Liver (tissue), 3 donors: ENCODE measurements at regions not wholly inside any gene's neighbourhood (a gene's known extent, or its start where the extent isn't known, plus 50 kb on each side); places are given as distances from the start of the nearest gene placed in this dataset.

Source experiments
- EGR1 ChIP-seq, 2 donors: IDR thresholded peaks; 2 replicates each; pipeline ENCODE4 v1.6.1; 2016 to 2018; ENCODE audit warnings: antibody characterized with exemption in 2 of 2, low read depth in 2 of 2
- RAD21 ChIP-seq, 2 donors: IDR thresholded peaks; 2 replicates each; pipeline ENCODE4 v1.6.1; 2016; ENCODE audit warnings: antibody characterized with exemption in 2 of 2, mild to moderate bottlenecking in 2 of 2
- SP1 ChIP-seq: IDR thresholded peaks from 2 replicates; pipeline ENCODE4 v1.6.1; 2018; ENCODE audit warnings: antibody characterized with exemption, mild to moderate bottlenecking
- TAF1 ChIP-seq: conservative IDR thresholded peaks from 2 replicates; pipeline ENCODE4 v1.6.1; 2016; ENCODE audit warnings: antibody characterized with exemption, mild to moderate bottlenecking
- YY1 ChIP-seq: IDR thresholded peaks from 2 replicates; pipeline ENCODE4 v1.6.1; 2016; ENCODE audit warnings: antibody characterized with exemption, mild to moderate bottlenecking
- TF ChIP-seq, protein P1 (sequence below): IDR thresholded peaks from 2 replicates; pipeline ENCODE4 v1.6.1; 2016; ENCODE audit warnings: antibody characterized with exemption, mild to moderate bottlenecking
- TF ChIP-seq, protein P2 (sequence below): fragments of 150-350 bp; IDR thresholded peaks from 2 replicates; pipeline ENCODE4 v1.5.1; 2017; ENCODE audit warnings: improper control_type of control experiment, low read depth, low read length; ENCODE audit not compliant: missing input control
- TF ChIP-seq, protein P3 (sequence below): IDR thresholded peaks from 2 replicates; pipeline ENCODE4 v1.6.1; 2016; ENCODE audit warnings: antibody characterized with exemption
- TF ChIP-seq, protein P4 (sequence below): IDR thresholded peaks from 2 replicates; pipeline ENCODE4 v1.6.1; 2016; ENCODE audit warnings: antibody characterized with exemption
- donor health status: healthy.
- donor health status: healthy.

DNA sequence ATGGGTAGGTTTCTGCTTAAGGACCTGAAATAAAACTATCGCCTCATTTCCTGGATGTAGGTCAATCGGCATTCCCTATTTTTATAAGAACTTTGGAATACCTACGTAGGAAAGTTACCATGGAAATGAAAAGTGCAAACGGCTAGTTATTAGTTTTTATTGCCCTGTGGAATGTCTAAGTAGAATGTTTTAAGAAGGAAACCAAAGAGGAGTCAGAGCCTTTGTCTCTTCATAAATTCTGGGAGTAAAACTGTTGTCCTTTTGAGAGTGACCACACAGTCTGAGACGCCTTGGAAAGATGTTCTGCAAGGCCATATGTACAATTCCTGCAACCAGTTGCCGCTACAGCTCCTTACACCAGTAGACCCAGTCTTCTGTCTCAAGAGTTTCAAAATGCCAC, 176.0 kb upstream of the SEL1L start:
- TF ChIP-seq, protein P1, sequence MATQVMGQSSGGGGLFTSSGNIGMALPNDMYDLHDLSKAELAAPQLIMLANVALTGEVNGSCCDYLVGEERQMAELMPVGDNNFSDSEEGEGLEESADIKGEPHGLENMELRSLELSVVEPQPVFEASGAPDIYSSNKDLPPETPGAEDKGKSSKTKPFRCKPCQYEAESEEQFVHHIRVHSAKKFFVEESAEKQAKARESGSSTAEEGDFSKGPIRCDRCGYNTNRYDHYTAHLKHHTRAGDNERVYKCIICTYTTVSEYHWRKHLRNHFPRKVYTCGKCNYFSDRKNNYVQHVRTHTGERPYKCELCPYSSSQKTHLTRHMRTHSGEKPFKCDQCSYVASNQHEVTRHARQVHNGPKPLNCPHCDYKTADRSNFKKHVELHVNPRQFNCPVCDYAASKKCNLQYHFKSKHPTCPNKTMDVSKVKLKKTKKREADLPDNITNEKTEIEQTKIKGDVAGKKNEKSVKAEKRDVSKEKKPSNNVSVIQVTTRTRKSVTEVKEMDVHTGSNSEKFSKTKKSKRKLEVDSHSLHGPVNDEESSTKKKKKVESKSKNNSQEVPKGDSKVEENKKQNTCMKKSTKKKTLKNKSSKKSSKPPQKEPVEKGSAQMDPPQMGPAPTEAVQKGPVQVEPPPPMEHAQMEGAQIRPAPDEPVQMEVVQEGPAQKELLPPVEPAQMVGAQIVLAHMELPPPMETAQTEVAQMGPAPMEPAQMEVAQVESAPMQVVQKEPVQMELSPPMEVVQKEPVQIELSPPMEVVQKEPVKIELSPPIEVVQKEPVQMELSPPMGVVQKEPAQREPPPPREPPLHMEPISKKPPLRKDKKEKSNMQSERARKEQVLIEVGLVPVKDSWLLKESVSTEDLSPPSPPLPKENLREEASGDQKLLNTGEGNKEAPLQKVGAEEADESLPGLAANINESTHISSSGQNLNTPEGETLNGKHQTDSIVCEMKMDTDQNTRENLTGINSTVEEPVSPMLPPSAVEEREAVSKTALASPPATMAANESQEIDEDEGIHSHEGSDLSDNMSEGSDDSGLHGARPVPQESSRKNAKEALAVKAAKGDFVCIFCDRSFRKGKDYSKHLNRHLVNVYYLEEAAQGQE, result no peak
- no peak for TF ChIP-seq EGR1 (IDR thresholded peaks at IDR 0.05; ENCODE audit: low read depth in 2 of 2)
- TF ChIP-seq YY1, result no peak
- TF ChIP-seq, protein P2, sequence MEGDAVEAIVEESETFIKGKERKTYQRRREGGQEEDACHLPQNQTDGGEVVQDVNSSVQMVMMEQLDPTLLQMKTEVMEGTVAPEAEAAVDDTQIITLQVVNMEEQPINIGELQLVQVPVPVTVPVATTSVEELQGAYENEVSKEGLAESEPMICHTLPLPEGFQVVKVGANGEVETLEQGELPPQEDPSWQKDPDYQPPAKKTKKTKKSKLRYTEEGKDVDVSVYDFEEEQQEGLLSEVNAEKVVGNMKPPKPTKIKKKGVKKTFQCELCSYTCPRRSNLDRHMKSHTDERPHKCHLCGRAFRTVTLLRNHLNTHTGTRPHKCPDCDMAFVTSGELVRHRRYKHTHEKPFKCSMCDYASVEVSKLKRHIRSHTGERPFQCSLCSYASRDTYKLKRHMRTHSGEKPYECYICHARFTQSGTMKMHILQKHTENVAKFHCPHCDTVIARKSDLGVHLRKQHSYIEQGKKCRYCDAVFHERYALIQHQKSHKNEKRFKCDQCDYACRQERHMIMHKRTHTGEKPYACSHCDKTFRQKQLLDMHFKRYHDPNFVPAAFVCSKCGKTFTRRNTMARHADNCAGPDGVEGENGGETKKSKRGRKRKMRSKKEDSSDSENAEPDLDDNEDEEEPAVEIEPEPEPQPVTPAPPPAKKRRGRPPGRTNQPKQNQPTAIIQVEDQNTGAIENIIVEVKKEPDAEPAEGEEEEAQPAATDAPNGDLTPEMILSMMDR, result no peak
- TF ChIP-seq TAF1, result no peak
- TF ChIP-seq RAD21 (IDR thresholded peaks at IDR 0.05), result no peak
- TF ChIP-seq, protein P3, sequence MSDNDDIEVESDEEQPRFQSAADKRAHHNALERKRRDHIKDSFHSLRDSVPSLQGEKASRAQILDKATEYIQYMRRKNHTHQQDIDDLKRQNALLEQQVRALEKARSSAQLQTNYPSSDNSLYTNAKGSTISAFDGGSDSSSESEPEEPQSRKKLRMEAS, result no peak
- TF ChIP-seq, protein P4, sequence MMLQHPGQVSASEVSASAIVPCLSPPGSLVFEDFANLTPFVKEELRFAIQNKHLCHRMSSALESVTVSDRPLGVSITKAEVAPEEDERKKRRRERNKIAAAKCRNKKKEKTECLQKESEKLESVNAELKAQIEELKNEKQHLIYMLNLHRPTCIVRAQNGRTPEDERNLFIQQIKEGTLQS, result no peak
- TF ChIP-seq SP1, result no peak
